GM19239 (cell line): ENCODE measurements at regions not wholly inside any gene's neighbourhood (a gene's known extent, or its start where the extent isn't known, plus 50 kb on each side); places are given as distances from the start of the nearest gene placed in this dataset.
"Not testable (repeated sequence)": the region's sequence is repeated elsewhere in the genome, so short reads cannot be mapped to it uniquely, and the experiment has no call there.

ENCODE experiments used
- DNase-seq: peaks from one replicate; pipeline ENCODE4 v3.0.0; 2011; ENCODE audit warnings: low spot score; ENCODE audit not compliant: insufficient read length
- FAIRE-seq: peaks from 2 replicates; lab custom pipeline; 2011; peaks lifted over from hg19 to GRCh38; lab: Jason Lieb, UNC

DNA sequence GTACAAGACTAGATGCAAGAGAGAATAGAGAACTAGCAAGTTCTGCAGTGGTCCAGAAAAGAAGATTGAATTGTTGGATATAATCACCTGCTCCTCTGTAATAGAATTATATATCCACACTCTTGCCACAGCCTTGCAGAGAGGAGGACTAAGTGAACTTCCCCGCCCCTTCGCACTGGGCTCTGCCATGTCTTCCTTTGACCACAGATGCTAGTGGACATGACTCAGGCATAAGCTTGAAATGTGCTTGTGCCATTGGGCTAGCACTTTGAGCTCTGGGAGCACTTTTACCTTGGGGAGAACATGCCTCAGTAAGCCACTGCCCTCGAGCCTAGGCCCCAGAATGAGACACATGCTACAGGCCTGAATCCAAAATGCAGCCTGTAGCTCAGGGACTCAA lies 113.5 kb upstream of the RASA1 start:
- DNase-seq (no peak), FAIRE-seq (no peak)

DNA sequence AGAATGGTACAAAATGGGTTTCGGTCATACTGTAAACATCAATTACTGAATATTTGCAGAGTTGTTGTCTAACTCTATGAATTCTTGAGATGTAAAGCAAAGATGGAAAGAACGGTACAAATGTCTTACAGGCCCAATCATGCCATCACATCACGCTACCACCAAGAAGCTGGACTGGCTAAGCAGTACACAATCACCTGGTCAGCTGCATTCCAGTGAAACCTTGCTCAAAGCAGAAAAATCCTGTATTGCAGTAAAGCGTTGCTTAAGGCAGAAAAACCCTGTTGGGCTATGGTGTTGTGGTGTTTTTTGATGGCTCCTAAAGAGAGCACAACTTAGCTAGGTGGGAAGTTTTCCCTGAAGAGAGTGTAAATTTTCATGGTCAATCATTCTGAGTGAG lies 112.6 kb upstream of the RASA1 start:
- no peak for DNase-seq
- no peak for FAIRE-seq

DNA sequence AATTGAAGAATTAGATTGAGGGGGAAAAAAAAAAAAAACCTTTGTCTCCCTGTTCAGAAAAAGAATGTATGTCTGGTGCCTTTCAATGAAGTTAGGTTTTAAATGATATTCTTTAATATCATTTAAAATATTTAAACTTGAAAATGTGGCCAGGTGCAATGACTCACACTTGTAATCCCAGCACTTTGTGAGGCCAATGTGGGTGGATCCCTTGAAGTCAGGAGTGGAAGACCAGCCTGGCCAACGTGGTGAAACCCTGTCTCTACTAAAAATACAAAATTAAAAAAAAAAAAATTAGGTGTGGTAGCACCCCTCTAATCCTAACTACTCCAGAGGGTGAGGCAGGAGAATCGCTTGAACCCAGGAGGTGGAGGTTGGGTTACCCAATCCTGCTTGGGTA lies 111.1 kb upstream of the RASA1 start:
- DNase-seq (no peak), FAIRE-seq (no peak)

DNA sequence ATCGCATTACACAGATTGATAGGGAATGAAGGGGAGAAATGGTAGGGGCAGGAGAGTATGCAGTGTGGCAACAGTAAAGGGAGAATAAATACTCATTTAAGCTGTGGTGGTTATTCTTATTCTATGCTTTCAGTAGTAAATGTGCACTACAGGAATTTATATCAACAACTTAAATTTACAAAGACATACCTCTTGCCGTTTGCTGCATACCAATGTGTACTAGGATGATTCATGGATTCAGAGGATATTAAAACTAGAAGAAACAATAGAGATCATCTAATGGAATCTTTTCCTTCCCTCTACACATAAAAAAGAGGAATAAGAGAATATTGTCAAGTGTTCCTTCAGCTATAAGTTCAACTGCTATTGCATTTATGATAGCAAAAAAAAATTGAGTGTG lies 103.3 kb upstream of the RASA1 start:
- FAIRE-seq (no peak), DNase-seq (no peak)

DNA sequence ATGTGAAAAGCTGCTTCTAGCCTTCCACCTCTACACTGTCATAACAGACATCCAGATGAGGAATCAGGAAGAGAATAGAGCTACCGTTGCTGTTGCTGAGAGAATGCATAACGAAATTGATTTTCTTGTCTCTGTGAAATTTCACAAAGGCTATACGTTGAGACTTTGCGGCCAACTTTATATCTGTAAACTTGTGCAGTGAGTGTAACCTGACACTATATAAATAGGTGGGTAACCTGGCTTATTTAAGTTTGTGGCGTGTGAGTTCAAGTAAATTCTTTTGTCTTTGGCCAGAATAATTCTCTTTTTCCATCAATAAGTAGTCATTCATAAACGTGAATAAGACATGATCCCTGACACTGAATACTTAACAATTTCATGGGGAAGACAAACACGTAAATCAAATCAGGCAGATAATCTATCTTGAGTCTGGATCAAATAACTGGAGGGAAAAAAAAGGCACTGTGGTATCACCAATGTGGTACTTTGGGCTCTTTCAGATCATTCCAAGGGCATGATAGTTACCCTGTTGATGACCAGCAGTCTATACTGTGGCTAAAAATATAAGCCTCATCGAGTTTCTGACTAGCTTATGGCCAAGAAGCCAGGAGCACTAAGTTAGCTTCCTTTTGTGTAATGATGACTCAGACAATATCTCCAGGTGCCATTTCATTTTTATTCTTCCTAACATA lies 98.2 kb upstream of the RASA1 start:
- no peak for DNase-seq
- FAIRE-seq: no peak

DNA sequence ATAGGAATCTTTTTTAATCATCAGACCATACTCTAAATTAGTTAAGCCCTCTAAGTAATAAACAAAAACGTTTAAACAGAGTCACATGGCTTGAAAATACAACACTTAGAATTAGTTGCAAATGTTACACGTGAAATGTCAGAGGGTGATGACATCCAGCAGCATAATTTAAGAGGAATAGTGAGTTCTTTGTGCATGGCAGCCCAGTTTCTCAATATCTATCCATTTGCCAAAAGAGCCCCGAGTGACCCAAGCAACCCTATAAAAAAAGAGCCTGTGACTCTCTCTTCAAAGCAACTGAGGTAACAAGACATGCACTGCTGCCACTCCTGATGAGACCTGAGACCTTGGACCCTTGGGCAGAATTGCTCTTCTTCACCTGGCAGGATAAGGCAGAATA lies 96.9 kb upstream of the RASA1 start:
- FAIRE-seq (no peak), DNase-seq (no peak)

DNA sequence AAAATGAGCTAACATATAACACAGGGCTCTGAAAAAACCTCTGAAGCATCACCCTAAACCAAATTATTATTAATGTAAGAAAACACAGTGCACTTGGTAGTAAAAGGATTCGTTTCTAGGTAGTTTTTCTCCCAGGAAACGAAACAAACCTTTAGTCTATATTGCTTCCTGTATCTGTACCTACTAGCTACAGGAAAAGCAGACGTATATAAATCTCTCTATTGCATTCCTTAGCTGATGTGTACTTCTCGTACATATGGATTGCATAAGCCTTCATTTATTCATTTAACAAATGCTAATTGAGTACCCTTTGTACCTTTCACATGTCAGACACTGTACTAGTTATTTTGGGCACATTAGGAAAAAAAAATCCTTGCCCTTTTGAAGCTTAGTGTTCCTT lies 85.0 kb upstream of the RASA1 start:
- FAIRE-seq (no peak), DNase-seq (no peak)

DNA sequence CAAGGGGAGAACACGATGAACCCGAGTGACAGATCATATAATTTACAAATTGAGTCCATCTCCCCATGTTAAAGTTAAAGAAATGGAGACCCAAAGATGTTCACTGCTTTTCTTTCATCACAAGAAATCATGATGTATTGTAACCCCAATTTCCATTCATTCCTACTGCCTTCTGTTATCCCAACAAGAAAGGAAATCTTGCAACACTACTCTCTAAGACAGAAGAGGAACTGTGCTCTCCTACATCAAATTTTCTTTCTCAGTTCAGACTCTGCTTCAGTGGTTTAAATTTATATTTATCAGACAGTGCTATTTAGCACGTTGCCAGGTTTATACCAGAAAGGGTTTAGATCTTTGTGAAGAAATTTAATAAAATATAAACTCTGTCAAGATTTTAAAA lies 83.8 kb upstream of the RASA1 start:
- DNase-seq (no peak), FAIRE-seq (no peak)

DNA sequence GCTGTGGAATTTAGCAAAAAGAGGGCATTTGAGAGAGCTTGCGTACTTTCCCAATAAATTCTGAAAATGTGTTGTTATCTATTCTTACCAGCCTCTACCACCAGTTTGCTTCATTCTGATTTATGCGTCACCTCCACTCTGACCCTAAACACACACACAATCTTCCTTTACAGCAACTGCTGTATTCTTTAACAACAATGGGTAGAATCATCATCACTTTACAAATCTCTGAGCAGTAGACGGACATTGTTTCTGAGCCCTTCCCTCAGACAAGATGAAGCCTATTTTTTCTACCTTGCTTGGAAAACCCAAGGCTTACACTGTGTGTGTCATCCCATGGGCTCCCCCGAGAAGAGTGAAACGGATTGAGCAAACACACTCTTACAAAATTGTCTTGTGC lies 83.1 kb upstream of the RASA1 start:
- no peak for FAIRE-seq
- DNase-seq: no peak

DNA sequence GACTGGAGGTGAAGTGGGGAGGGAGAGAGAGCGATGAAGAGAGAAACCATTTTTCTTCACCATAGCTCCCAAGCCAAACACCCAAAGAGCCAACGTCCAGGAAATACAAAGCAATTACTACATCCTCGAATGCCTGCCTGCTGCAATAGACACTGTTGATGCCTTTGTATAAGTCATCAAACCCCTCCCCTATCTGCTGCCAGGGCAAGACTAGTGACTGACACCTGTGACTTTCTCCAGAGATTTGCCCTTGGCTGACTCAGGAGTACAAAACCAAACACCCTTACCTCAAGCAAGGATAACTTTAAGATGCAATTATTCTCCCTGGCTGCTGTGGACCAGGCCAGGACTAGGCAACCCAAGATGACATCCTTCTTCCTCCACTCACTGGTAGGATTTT lies 81.8 kb upstream of the RASA1 start:
- DNase-seq (no peak), FAIRE-seq (no peak)

DNA sequence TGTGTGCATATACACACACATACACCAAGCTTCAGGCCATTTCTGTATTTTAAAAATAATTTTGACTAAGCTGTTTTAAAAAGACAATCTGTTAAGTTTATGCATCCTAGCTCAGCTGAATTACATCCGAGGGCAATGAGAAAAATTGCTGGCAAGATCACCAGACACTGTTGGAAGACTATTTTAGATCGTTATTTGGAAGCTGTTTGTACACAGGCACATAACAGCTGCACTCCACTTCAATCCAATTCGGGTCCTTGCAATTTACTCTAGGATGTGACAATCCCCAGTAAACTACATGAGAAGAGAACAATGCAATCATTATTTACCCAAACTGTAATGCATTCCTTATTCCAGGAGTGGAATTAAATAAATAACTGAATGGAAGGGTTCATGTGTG lies 79.3 kb upstream of the RASA1 start:
- FAIRE-seq (no peak), DNase-seq (no peak)

DNA sequence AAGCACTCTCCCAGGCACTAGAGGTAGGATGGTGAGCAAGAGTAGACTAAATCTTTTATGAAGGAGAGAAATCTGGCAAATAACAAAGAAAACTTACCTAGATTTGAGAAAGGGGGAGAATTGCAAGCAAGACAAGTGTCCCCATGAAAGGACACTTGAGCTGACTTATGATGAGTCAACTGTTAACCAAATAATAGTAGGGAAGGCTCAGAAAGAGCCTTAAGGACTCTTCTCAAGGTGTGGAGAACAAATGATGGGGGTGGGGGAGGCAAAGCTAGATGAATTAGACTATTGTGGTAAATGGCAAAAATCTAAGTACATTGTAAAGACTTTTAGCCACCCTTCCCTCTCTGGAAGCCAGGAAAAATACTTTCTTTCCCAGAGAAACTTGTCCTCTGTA lies 77.6 kb upstream of the RASA1 start:
- DNase-seq: no peak
- FAIRE-seq: no peak

DNA sequence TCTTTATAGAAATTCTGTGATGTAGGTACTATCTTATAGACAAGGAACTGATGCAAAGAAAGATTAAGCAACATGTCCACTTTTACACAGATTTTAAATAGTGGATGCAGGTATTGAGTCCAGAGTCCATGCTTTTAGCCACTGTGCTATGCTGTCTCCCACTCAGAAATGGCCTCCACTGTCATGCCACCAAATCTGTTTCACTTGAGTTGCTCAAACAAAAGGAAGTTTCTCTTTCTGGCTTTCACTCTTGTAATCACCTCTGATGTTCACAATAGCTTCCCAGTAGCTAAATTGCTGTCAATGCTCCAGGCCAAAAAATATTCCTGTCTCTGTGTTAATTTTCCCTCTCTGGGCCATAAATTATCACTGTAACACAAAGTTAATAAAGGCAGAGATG lies 77.0 kb upstream of the RASA1 start:
- FAIRE-seq: peak; percentile 79
- no peak for DNase-seq

DNA sequence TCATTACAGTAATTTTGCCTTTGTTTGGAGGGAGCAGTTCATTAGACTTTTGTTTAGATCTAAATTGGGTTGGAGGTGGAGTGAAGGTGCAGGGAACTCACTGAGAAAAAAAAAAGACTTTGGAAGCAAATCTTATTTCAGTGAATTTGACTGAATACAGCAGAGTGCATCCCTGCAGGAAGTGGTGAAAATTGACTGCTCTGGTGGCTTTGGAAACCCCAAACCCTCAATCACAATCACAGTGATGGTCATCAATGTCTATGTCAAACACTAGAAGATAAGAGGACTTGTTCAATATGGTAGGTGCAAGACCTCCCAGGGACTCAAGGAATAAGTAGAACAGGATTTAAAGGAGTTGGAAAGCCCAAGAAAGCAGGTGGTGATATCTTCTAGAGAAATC lies 76.0 kb upstream of the RASA1 start:
- no peak for DNase-seq
- no peak for FAIRE-seq

DNA sequence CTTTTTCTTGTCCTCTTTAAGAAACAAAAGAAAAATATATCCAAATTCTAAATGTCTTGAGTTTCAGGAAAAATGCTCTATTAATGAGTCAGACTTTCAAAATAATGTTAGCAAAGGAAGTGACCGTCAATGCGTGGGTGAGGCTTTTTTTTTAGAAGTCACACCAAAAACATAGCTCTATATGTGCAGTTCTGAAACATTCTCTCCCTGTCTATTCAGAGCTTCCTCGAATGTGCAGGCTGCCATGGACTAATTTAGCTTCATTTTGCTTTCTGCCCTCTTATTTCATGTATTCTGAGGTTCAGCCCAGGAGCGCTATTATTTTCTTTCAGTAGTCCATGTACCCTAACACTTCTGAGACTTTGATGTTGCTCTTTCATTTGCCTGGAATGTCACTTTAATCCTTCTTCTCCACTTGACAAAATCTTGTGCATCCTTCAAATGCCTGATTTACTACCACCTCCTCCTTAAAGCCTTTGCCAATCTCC lies 72.5 kb upstream of the RASA1 start:
- FAIRE-seq (no peak), DNase-seq (no peak)

DNA sequence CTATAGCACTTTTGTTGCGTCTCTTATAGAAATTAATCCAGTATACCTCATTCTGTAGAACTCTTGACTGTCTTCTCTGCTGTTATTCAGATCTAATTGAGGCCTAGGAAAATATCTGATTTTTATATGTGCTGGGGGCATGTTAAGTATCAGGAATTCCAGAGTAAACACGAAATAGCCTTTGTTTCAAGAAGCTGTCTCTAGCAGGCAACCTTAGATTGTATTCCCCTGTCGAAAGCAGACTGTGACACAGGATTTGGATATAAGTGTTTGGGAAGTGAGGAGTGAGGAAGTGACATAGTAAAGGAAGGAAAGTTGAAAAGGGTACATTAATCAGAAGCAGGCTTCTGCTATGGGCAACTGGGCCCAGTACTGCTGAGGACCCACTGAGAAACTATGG lies 72.1 kb upstream of the RASA1 start:
- no peak for DNase-seq

DNA sequence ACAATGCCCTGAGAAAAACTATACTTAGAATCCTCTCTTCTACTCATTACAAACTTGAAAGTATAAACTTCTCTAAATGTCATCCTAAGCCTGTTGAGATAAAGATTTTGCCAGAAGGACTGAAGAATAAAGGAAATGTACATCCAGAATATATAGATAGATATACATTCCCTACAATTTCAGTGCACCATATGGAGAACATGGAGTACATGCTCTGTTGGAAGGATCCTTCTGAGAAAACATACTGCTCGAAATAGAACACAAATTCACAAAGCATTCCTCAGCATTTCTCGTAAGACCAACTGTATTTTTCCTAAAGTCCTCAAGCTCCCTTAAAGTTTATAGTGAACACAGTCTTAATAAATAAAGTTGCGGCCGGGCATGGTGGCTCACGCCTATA lies 69.7 kb upstream of the RASA1 start:
- no peak for DNase-seq
- FAIRE-seq: no peak

More for the DNA sequence above, 72.1 kb upstream of the RASA1 start:
- no peak for FAIRE-seq

DNA sequence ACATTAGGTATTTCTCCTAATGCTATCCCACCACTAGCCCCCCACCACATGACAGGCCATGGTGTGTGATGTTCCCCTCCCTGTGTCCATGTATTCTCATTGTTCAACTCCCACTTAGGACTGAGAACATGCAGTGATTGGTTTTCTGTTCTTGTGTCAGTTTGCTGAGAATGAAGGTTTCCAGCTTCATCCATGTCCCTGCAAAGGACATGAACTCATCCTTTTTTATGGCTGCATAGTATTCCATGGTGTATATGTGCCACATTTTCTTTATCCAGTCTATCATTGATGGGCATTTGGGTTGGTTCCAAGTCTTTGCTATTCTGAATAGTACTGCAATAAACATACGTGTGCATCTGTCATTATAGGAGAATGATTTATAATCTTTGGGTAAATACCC lies 68.4 kb upstream of the RASA1 start:
- not testable (repeated sequence) for FAIRE-seq, DNase-seq

DNA sequence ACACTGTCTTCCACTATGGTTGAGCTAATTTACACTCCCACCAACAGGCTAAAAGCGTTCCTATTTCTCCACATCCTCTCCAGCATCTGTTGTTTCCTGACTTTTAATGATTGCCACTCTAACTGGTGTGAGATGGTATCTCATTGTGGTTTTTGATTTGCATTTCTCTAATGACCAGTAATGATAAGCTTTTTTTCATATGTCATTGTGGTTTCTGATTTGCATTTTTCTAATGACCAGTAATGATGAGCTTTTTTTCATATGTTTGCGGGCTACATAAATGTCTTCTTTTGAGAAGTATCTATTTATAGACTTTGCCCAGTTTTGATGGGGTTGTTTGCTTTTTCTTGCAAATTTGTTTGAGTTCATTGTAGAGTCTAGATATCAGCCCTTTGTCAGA lies 68.0 kb upstream of the RASA1 start:
- not testable (repeated sequence) for FAIRE-seq, DNase-seq

DNA sequence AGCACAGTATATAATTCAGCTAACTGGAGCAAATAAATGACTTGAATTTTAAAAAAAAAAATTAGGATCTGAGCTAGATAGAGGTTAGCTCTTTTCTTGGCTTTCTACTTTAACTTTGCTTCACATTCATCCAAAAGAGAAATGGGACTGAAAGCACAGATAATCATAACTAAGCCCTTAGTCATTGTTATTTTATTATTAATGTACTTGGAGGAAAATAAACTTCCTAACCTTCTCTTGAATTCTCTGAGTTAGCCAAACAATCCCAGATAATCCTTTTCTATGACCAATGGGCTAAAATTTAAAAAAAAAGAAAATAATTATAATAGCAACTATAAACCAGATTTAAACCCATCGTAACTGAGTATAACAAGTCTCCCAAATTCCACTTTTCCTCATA lies 57.6 kb upstream of the RASA1 start:
- FAIRE-seq (no peak), DNase-seq (no peak)

DNA sequence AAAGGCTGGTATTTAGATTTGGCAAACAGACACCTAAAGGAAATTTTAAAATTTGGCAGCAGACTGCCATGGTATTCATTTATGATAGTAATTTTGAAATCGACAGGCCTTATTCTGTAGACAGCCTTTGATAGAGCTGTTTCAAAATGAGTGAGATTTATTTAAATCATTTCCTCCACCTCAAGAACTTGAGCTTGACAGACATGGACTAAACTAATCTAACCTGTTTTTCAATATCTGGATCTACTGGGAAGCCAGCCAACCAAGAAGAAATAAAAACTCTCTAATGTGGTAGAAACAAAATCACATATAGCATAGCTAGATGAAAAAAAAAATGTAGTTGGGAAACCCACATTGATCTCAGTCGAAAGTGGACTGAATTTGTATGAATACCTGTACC lies 56.9 kb upstream of the RASA1 start:
- DNase-seq (no peak), FAIRE-seq (peak; percentile 44)

DNA sequence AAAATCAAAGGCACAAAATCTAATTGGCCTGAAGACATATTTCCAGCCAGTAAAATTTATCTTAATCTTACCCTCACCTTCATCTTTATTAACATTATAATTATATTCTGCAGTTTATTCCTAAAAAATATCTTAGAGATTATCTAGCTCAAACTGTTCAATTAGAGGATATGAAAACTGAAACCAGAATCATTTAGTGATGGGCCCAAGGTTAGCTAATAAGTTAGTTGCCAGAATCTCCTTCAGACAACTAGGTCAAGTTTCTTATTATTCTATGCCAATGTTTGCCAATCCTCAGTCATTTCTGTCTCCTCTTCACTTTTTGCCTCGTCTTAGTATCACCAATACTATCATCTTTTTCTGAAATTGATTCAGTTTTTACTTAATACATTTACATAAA lies 56.0 kb upstream of the RASA1 start:
- no peak for DNase-seq
- FAIRE-seq: no peak

DNA sequence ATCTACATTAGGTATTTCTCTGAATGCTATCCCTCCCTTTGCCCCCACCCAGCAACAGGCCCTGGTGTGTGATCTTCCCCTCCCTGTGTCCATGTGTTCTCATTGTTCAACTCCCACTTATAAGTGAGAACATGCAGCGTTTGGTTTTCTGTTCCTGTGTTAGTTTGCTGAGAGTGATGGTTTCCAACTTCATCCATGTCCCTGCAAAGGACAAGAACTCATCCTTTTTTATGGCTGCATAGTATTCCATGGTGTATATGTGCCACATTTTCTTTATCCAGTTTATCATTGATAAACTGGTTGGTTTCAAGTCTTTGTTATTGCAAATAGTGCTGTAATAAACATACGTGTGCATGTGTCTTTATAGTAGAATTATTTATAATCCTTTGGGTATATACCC lies 55.5 kb upstream of the RASA1 start:
- FAIRE-seq, DNase-seq: not testable (repeated sequence)
